Activated B cell treated with CpG ODN at 0.5 μM for 24 hours (primary cell): ENCODE measurements at regions not wholly inside any gene's neighbourhood (a gene's known extent, or its start where the extent isn't known, plus 50 kb on each side); places are given as distances from the start of the nearest gene placed in this dataset.

Experiments
- ATAC-seq: fragments of 200-7000 bp; cut with Tn5 transposase; one replicate; pipeline ENCODE4 v1.10.0; 2021; ENCODE audit warnings: low read depth, mild to moderate bottlenecking, moderate library complexity
- CTCF ChIA-PET: fragments of 350-600 bp; sonication (Branson Sonifier 250); formaldehyde crosslinking; loops from one replicate; lab custom pipeline; 2021; ENCODE audit warnings: antibody characterized with exemption; lab: Charles Lee
- POLR2A ChIA-PET: fragments of 350-600 bp; sonication (Branson Sonifier 250); formaldehyde crosslinking; loops from one replicate; lab custom pipeline; 2021; ENCODE audit warnings: antibody characterized with exemption; lab: Charles Lee
- DNase-seq: peaks from one replicate; pipeline ENCODE4 v3.0.0; 2022
- H3K27ac Mint-ChIP-seq: one replicate; pipeline ENCODE4 v1.8.0; 2020; ENCODE audit warnings: mixed read lengths
- H3K27me3 Mint-ChIP-seq: one replicate; pipeline ENCODE4 v1.8.0; 2021; ENCODE audit warnings: mixed read lengths
- H3K36me3 Mint-ChIP-seq: one replicate; pipeline ENCODE4 v1.8.0; 2021; ENCODE audit warnings: low read depth, mixed read lengths
- H3K4me1 Mint-ChIP-seq: one replicate; pipeline ENCODE4 v1.8.0; 2021; ENCODE audit warnings: mixed read lengths
- H3K4me3 Mint-ChIP-seq: one replicate; pipeline ENCODE4 v1.8.0; 2020; ENCODE audit warnings: mild to moderate bottlenecking, mixed read lengths
- H3K9me3 Mint-ChIP-seq: one replicate; pipeline ENCODE4 v1.8.0; 2020; ENCODE audit warnings: mixed read lengths
- CTCF ChIP-seq: fragments of 200-600 bp; IDR thresholded peaks from one replicate; pipeline ENCODE4 v1.8.0; 2022; ENCODE audit warnings: antibody characterized with exemption, mild to moderate bottlenecking
- intact Hi-C: fragments of 100-400 bp; cut with micrococcal nuclease; formaldehyde crosslinking; loops from one replicate; pipeline ENCODE4 v1.15.1; 2024

GRCh38 chr9:105959531-105959930, 265.2 kb downstream of the TMEM38B start:
- no peak for ATAC-seq
- no peaks in the 10 kb centered on the region for H3K4me1 Mint-ChIP-seq
- ChIA-PET CTCF (no interaction called here), POLR2A (no interaction called here)
- no peak overlapping the region for H3K4me3 Mint-ChIP-seq
- H3K27ac Mint-ChIP-seq = no peak overlapping the region
- no peak for TF ChIP-seq CTCF
- H3K36me3 Mint-ChIP-seq = no peaks in the 10 kb centered on the region
- no peaks in the 10 kb centered on the region for H3K27me3 Mint-ChIP-seq
- H3K9me3 Mint-ChIP-seq = no peaks in the 10 kb centered on the region
- intact Hi-C loops = no loop called here
- no peak for DNase-seq

- TF ChIP-seq CTCF = no peak
- intact Hi-C loops = no loop called here
- DNase-seq = no peak
- H3K27me3 Mint-ChIP-seq = no peaks in the 10 kb centered on the region
- H3K27ac Mint-ChIP-seq = no peak overlapping the region
- ChIA-PET POLR2A (no interaction called here), CTCF (no interaction called here)
- H3K36me3 Mint-ChIP-seq = no peaks in the 10 kb centered on the region
- H3K4me1 Mint-ChIP-seq = peaks cover 2% of the 10 kb centered on the region
- no peaks in the 10 kb centered on the region for H3K9me3 Mint-ChIP-seq
- ATAC-seq = no peak
- H3K4me3 Mint-ChIP-seq = no peak overlapping the region
These were observed 269.2 kb downstream of the TMEM38B start for GRCh38 chr9:105963343-105964099.

GRCh38 chr9:105964156-105964555, 269.8 kb downstream of the TMEM38B start:
- TF ChIP-seq CTCF = no peak
- DNase-seq = no peak
- no peaks in the 10 kb centered on the region for H3K36me3 Mint-ChIP-seq
- no peaks in the 10 kb centered on the region for H3K9me3 Mint-ChIP-seq
- CTCF ChIA-PET = no interaction called here
- intact Hi-C loops = no loop called here
- no peak overlapping the region for H3K4me3 Mint-ChIP-seq
- no peaks in the 10 kb centered on the region for H3K27me3 Mint-ChIP-seq
- ATAC-seq = no peak
- H3K27ac Mint-ChIP-seq = no peak overlapping the region
- POLR2A ChIA-PET = no interaction called here
- peaks cover 2% of the 10 kb centered on the region for H3K4me1 Mint-ChIP-seq

- ChIA-PET CTCF (no interaction called here), POLR2A (no interaction called here)
- no peak for TF ChIP-seq CTCF
- H3K27me3 Mint-ChIP-seq = no peaks in the 10 kb centered on the region
- DNase-seq (no peak), ATAC-seq (no peak)
- no peaks in the 10 kb centered on the region for H3K36me3 Mint-ChIP-seq
- intact Hi-C loops = no loop called here
- H3K4me1 Mint-ChIP-seq = peaks cover 2% of the 10 kb centered on the region
- H3K4me3 Mint-ChIP-seq = no peak overlapping the region
- no peak overlapping the region for H3K27ac Mint-ChIP-seq
- H3K9me3 Mint-ChIP-seq = no peaks in the 10 kb centered on the region
These were observed 272.5 kb downstream of the TMEM38B start for GRCh38 chr9:105966834-105967233.

GRCh38 chr9:105967248-105967647, 272.9 kb downstream of the TMEM38B start:
- TF ChIP-seq CTCF = no peak
- Mint-ChIP-seq H3K9me3 (no peaks in the 10 kb centered on the region), H3K27ac (no peak overlapping the region), H3K36me3 (no peaks in the 10 kb centered on the region), H3K4me1 (peaks cover 2% of the 10 kb centered on the region), H3K4me3 (no peak overlapping the region), H3K27me3 (no peaks in the 10 kb centered on the region)
- ATAC-seq = no peak
- intact Hi-C loops = no loop called here
- ChIA-PET CTCF (no interaction called here), POLR2A (no interaction called here)
- no peak for DNase-seq
